LHCN-M2 (cell line): ENCODE measurements at regions not wholly inside any gene's neighbourhood (a gene's known extent, or its start where the extent isn't known, plus 50 kb on each side); places are given as distances from the start of the nearest gene placed in this dataset.

ENCODE experiments used
- DNase-seq: peaks from one replicate; pipeline ENCODE4 v3.0.0-alpha.2; 2012; ENCODE audit warnings: low read depth

- no peak for DNase-seq
Observed at GRCh38 chr5:56326116-56326515, 93.0 kb upstream of the ANKRD55 start.

- no peak for DNase-seq
Observed at GRCh38 chr5:56325039-56325438, 91.9 kb upstream of the ANKRD55 start.

DNA sequence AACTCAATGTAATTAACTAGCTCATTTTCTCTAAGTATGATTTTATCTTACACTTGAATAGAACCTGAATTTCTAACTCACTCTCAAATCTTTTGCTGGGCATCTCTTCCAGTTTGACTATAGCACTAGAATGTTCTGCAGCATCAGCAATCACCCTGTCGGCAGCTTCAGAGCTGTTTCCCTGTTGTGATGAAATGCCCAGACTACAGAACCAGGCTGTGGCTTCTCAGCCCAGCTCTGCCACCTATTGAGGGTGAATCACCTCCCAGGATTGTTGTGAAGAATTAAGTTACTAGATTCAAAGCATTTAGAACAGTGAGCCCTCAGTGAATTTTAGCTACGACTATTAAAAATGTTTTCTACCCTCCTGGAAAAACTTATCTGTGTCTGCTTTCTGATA lies 90.4 kb upstream of the ANKRD55 start:
- peak; percentile 81 for DNase-seq

DNA sequence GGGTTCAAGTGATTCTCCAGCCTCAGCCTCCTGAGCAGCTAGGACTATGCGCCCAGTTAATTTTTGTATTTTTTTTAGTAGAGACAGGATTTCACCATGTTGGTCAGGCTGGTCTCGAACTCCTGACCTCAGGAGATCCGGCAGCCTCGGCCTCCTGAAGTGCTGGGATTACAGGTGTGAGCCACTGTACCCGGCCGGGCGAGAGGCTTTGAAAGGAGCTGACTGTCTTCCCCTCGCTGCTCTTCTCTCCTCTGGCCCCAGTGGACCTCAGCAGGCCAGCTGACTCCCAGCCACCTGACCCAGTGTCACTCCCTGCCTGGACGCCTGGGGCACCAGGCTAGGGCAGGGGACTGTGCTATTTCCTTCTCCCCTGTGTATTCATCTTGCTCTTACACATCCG lies 89.5 kb upstream of the ANKRD55 start:
- no peak for DNase-seq

DNA sequence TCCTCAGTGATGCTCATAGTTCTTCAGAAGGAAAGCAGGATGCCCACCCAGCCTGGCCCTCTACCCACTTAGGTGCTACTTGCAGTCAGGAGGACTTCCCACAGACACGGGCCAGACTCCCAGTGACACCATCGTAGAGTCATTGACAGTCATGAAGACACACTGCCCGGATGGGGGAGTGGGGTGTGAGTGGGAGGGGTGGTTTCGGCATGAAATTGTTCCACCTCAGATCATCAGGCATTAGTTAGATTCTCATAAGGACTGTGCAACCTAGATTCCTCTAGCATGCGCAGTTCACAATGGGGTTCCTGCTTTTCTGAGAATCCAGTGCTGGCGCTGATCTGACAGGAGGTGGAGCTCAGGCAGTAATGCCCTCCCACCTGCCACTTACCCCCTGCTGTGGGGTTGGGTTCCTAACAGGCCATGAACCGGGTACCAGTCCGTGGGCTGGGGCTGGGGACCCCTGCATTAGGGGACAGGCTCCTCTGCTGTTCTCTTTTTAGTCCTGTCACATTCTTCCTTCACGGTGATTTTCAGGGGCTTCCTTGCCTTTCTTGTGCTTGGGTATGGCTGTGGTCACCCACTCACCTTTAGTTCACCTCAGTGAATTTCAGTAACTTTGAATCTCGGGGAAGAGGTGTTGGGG lies 88.2 kb upstream of the ANKRD55 start:
- DNase-seq: no peak

- no peak for DNase-seq
Observed at GRCh38 chr5:56320686-56321085, 87.6 kb upstream of the ANKRD55 start.

DNA sequence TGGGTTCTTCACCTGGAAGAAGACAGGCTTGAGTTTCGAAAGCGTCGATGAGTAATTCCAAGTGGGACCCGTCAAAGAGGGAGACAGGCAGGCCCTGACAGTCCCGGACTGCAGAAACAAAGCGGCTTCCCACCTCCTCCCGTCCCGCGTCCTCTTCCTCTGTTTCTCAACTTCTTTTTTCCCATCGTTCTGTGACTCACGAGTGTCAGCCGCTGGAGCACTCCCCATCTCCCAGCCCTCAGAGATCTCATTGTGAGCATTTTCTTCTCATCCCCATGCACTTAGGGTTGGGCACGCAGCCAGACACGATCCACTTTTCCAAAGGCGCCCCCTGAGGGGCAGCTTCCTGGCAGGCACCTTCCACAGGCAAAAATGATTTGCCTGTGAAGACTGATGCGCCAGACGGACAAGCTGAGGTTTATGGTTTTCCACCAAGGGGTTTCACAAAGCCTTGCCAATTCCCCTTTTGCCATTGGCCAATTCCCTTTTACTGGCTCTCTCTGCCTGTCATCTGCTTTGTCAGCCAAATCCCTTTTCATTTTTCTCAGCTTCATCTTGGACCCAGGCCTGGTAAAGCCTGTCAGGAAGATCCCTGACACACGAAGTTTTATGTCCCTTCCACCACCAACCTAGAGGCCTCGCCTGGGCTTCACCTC lies 86.5 kb upstream of the ANKRD55 start:
- DNase-seq: no peak

DNA sequence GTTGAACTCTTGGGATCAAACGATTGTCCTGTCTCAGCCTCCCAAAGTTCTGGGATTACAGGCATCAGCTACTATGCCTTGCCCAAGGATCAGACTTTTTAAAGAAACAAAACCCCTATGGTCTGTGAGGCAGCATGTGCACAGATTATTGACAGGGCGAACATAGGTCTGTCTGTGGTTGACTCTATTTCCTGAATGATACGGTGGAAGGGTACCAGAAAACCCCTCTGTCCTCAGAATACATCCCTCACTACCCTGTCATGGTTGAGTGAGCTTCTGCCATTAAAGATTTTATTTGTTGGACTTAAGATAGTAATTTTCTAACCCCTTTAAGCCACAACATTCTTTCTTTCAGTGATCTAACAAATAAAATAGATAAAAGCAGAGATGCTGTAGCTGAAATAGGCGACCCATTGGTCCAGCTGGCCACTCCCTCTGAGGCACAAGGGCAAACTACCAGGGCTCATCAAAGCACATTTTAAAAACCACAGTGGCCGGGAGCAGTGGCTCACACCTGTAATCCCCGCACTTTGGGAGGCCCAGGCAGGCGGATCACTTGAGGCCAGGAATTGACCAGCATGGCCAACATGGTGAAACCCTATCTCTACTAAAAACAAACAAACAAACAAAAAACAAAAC lies 84.9 kb upstream of the ANKRD55 start:
- no peak for DNase-seq

GRCh38 chr5:56316299-56316994 lies 83.3 kb upstream of the ANKRD55 start:
- DNase-seq: no peak

DNA sequence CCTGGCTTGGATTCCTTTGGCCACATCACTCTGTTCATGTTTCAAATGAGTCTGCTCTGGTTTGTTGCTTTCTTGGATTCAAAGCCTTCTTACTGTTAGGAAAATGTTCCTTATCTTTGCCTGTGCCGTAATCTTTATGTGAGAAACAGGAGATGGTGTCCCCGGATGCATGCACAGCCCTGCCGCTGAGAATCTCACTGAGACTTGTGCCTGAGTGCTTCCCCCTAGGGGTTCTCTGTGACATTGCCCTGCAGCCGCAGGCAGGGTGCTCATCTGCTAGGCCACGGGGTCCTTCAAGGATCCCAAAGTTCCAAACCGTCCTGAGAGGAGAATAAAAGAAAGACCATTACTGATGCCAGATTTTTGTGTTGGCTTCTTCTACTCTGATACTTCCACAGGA lies 81.4 kb upstream of the ANKRD55 start:
- DNase-seq: no peak

DNA sequence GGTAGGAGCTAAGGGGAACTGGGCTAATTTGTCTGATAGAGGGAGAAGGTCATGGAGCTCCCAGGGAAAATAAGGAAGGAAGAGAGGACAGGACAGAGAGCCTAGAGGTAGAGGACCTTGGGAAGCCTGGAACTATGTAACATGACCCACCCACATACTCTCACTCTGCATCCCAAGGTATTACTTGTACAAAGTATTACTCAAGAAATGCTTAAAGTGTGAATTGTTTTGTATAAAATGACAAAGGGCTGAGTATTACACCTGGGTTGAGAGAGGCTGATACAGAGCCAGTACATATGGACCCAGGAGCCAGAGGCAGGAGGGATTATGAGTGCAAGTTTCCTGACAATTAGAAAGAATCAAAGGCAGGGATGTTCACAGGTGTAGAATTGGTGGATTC lies 80.5 kb upstream of the ANKRD55 start:
- no peak for DNase-seq

DNA sequence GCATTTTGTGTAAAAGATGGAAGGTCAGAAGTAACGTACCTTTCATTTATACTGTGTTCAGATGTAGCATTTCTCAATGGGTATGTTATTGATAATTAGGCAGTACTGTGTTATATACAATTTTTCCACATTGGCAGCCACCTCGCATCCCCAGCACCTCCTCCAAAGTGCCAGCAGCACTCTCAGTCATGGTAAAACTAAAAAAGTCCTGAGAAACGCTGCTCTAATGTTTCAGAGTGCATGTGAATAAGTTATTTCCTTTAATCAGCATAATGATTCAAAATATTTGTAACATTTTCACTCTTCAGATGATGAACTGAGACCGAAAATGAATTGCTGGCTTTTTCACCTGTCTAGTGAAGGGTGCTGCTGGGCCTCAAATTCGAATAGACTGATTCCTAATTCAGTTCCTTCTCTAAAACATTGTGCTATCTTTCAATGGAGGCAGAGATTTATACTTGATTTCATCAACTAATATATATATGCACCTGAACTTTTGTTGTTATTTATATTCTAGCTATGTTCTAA lies 79.9 kb upstream of the ANKRD55 start:
- no peak for DNase-seq

DNA sequence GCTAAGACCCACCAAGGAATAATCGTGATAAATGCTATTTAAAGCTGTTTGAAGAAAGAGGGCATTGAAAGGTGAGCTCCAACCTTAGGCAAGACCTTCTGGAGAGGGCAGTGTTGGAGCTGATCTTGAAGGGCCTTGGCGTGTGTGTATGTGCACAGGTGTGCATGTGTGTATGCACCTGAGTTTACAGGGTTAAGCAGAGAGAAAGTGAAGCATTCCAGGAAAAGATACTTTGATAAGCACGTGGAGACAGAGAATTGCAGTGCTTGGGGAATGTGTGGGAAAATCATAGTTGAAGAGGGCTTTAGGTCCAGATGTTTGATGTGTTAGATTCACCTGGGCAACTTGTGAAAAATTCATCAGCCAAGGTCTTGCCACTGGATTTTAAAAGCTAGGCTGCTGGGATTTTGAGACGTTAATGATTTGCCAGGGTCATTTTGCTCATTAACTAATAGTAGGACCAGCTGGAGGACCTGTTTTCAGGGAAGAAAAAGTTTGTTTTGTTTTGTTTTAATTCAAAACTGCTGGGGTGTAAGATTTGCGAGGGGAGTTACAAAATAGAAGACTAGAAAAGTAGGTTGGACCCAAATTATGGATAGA lies 78.3 kb upstream of the ANKRD55 start:
- DNase-seq: no peak

GRCh38 chr5:56310711-56311204 lies 77.6 kb upstream of the ANKRD55 start:
- no peak for DNase-seq

GRCh38 chr5:56309262-56309826 lies 76.2 kb upstream of the ANKRD55 start:
- DNase-seq: no peak

DNA sequence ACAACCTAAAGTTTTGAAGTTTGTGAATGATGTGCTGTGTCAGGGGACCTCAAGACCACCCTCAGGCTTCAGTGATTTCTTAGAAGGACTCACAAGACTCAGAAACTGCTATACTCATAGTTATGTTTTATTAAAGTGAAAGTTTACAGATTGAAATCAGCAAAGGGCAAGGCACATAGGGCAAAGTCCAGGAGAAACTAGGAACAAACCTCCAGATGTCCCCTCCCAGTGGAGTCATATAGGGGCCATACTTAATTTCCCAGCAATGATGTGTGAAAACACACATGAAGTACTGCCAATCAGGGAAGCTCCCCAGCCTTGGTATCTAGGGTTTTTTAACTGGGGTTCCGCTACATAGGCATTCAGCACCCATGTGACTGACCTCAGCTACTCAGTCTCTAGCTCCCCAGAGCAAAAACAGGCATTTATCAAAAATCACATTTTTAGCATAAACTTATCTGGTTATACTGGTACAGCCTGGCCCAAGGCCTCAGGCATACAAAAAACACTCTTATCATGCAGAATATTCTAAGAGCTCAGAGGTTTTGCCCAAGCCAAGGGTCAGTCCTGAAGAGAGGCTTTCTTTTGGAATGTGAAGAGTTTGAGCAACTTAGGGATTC lies 74.7 kb upstream of the ANKRD55 start:
- DNase-seq: no peak

- no peak for DNase-seq
Observed at GRCh38 chr5:56306433-56307150, 73.5 kb upstream of the ANKRD55 start.

DNA sequence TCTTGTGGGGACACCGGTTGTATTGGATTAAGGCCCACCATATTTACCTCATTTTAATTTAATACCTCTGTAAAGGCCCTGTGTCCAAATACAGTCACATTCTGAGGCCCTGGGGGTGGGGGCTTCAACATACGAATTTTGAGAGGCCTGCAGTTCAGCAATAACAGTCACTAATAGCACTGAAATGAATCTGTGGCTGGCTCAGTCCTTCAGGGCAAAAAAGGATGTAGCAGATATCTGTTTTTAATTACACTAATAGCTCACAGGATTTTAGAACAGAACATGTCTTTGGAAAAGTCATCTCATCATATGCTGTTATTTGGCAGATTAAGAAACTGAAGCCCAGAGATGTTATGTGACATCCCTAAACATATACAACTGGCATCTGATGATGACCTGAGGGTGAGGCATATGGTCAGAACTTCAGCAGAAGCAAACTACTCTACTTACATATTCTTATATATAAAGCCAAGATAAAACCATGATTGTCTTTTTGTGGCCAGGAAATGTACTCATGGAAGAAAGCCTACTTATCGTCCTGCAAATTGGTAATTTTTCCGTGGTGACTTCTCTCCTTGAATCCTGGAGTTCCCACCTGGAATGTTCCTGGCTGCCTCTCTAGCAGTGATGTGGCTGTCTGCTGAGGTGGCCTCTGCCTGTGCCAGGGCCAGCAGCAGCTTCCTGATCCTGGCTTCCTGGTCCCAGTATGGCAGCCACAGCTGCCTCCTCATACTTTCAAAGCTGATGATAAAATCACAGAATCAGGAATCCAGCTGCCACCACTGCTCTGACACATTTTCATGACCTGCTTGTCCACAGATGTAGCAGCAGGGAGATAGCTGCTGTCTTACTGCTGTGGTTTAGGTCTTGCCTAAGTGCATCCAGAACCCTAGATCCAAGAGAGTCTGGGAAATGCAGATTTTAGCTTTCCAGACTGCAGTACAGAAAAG lies 72.1 kb upstream of the ANKRD55 start:
- DNase-seq: peak; percentile 40

GRCh38 chr5:56303511-56303910 lies 70.4 kb upstream of the ANKRD55 start:
- DNase-seq: no peak
